ENCODE measurements at regions not wholly inside any gene's neighbourhood (a gene's known extent, or its start where the extent isn't known, plus 50 kb on each side); places are given as distances from the start of the nearest gene placed in this dataset.
"Not testable (repeated sequence)": the region's sequence is repeated elsewhere in the genome, so short reads cannot be mapped to it uniquely, and the experiment has no call there.

DNA sequence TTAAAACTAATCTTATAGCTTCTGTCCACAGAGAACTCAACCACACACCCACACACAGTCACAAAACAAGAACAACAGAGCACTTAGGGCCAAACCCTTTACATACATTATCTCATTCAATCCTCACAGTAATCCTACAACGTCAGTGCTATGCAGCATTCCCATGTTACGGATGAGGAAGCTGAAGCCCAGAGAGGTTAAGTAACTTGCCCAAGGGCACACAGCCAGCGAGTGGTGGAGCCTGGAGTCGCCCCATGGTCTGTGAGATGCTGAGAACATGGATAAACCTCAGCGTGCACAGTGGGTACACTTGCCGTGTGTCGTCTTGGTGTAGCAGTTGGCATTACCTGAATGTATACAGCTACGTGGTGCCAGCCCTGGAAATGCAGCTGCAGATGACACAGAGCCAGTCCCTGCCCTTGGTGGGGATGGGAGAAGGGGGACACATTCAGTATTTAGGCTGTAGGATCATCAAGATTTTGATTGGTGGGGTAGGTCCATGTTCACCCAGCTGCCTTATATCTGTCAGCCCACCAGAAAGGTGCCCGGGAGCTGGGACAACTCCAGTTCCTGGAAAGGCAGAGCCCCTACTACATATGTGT lies 177.0 kb downstream of the IRF8 start:
- Histone ChIP-seq H3K9me3 (no peaks in the 10 kb centered on the region), H3K27ac (no peak overlapping the region), H3K4me1 (no peaks in the 10 kb centered on the region), H3K36me3 (no peaks in the 10 kb centered on the region), H3K4me3 (no peak overlapping the region), H3K27me3 (peaks cover 0 to 64% (median 48%) of the 10 kb centered on the region in 7 donors)
- intact Hi-C loops (cut with DNase I): loop anchor here in 2 of 10 donors (2.0 to 10.0 kb wide), 2 partner anchors 259 to 443 kb away; no protein-coding TSS in a partner anchor
- no peak for ATAC-seq
- 83 to 92% methylated on average over 9 of the region's 9 CpGs for WGBS, 2 donors
- TF ChIP-seq, protein P1, sequence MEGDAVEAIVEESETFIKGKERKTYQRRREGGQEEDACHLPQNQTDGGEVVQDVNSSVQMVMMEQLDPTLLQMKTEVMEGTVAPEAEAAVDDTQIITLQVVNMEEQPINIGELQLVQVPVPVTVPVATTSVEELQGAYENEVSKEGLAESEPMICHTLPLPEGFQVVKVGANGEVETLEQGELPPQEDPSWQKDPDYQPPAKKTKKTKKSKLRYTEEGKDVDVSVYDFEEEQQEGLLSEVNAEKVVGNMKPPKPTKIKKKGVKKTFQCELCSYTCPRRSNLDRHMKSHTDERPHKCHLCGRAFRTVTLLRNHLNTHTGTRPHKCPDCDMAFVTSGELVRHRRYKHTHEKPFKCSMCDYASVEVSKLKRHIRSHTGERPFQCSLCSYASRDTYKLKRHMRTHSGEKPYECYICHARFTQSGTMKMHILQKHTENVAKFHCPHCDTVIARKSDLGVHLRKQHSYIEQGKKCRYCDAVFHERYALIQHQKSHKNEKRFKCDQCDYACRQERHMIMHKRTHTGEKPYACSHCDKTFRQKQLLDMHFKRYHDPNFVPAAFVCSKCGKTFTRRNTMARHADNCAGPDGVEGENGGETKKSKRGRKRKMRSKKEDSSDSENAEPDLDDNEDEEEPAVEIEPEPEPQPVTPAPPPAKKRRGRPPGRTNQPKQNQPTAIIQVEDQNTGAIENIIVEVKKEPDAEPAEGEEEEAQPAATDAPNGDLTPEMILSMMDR (IDR thresholded peaks at IDR 0.05): no peak
- no peak for DNase-seq

DNA sequence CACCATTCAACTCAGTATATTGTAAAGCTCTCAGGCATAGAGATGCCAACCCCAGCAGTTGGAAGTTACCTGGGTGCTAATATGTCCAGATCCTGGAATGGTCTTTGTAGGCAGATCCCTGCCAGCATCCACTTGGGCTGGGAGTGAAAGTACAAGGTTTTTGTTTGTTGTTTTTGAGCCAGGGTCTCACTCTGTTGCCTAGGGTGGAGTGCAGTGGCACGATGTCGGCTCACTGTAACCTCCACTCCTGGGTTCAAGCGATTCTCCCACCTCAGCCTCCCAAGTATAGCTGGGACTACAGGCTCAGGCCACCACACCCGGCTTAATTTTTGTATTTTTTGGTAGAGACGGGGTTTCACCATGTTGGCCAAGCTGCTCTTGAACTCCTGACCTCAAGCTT lies 177.6 kb downstream of the IRF8 start:
- no peak for ATAC-seq

DNA sequence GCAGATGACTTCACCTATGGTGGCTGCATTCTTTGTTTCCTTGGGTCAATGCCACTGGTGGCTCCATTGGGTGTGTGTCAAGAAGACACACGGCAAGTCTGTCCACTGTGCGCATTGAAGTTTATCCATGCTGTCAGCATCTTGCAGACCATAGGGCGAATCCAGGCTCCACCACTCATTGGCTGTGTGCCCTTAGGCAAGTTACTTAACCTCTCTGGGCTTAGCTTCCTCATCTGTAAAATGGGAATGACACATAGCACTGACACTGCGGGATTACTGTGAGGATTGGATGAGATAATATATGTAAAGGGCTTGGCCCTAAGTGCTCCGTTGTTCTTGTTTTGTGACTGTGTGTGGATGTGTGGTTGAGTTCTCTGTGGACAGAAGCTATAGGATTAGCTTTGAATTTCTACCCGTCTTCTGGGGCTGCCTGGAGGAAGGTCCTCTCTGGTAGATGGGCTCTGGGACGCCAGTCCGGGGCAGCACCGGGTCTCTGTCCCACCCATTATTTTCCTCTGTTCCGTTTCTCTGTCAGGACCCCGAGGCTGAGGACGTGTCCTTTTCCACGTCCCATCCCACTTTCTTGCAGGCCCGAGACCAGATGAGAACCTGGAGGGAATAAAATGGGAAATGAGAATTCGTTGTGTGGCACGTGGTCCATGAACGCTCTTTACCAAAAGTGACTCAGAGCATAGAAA lies 178.4 kb downstream of the IRF8 start:
- Histone ChIP-seq H3K27me3 (peaks cover 0 to 64% (median 55%) of the 10 kb centered on the region in 7 donors), H3K4me1 (no peaks in the 10 kb centered on the region), H3K4me3 (no peak overlapping the region), H3K27ac (no peak overlapping the region), H3K9me3 (no peaks in the 10 kb centered on the region), H3K36me3 (no peaks in the 10 kb centered on the region)
- no peak for DNase-seq
- no peak for ATAC-seq
- TF ChIP-seq, protein P1 (IDR thresholded peaks at IDR 0.05): no peak
- intact Hi-C loops (cut with DNase I): loop anchor here in 1 of 10 donors (10.0 kb wide), 1 partner anchor 257 kb away; no protein-coding TSS in a partner anchor
- WGBS, 2 donors: 87 to 96% methylated on average over 17 of the region's 17 CpGs

More for the DNA sequence above, 177.6 kb downstream of the IRF8 start:
- TF ChIP-seq, protein P1 (IDR thresholded peaks at IDR 0.05): no peak
- 92 to 94% methylated on average over 5 of the region's 5 CpGs for WGBS, 2 donors
- no peak for DNase-seq
- Histone ChIP-seq H3K27me3 (peaks cover 0 to 67% (median 51%) of the 10 kb centered on the region in 7 donors), H3K36me3 (no peaks in the 10 kb centered on the region), H3K9me3 (no peaks in the 10 kb centered on the region), H3K4me3 (no peak overlapping the region), H3K4me1 (no peaks in the 10 kb centered on the region), H3K27ac (no peak overlapping the region)
- intact Hi-C loops (cut with DNase I): loop anchor here in 1 of 10 donors (10.0 kb wide), 1 partner anchor 258 kb away; no protein-coding TSS in a partner anchor

DNA sequence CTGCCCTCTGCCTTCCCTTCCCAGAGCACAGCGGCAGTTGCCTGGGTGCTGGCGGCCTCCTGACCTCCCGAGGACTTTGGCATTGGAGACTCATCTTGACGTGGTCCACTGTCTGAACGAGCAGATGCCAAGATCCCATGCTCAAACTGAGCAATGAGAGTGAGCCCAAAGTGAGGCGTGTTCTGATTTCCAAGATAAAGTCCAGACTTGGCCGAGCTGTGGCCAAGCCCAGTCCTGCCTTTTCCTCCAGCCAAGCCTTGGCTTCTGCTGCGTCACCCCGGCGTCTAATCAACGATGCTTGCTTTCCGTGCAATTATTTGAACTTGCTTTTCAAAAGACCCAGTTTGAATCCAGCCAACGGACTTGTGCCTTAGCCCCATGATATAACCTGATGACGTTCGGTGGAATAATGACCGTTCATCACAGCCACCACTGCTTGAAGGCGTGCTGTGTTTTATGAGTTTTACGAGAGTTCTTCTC lies 179.2 kb downstream of the IRF8 start:
- peaks cover 0 to 69% (median 57%) of the 10 kb centered on the region in 7 donors for H3K27me3 ChIP-seq
- H3K4me1 ChIP-seq: no peaks in the 10 kb centered on the region
- no peak overlapping the region for H3K4me3 ChIP-seq
- WGBS, 2 donors: 83 to 90% methylated on average over 18 of the region's 18 CpGs
- no peaks in the 10 kb centered on the region for H3K36me3 ChIP-seq
- DNase-seq: no peak
- no peak overlapping the region for H3K27ac ChIP-seq
- intact Hi-C loops (cut with DNase I): loop anchor here in 1 of 10 donors (10.0 kb wide), 1 partner anchor 257 kb away; no protein-coding TSS in a partner anchor
- TF ChIP-seq, protein P1 (IDR thresholded peaks at IDR 0.05): no peak
- ATAC-seq: no peak
- H3K9me3 ChIP-seq: no peaks in the 10 kb centered on the region

DNA sequence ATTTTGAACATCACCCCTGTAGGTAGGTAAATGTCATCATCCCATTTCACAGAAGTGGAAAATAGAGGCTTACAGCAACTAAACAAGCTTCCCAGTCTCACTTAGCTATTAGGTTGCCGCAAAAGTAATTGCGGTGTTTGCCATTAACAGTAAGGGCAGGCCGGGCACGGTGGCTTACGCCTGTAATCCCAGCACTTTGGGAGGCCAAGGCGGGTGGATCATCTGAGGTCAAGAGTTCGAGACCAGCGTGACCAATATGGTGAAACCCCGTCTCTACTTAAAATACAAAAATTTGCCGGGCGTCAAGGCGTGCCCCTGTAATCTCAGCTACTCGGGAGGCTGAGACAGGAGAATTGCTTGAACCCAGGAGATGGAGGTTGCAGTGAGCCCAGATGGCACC lies 179.7 kb downstream of the IRF8 start:
- not testable (repeated sequence) for H3K4me1 ChIP-seq, H3K9me3 ChIP-seq, DNase-seq, H3K36me3 ChIP-seq, ATAC-seq, H3K27ac ChIP-seq, H3K4me3 ChIP-seq
- 95 to 96% methylated on average over 13 of the region's 13 CpGs for WGBS, 2 donors
- H3K27me3 ChIP-seq: peaks cover 0 to 69% (median 59%) of the 10 kb centered on the region in 7 donors
- intact Hi-C loops (cut with DNase I): loop anchor here in 1 of 10 donors (10.0 kb wide), 1 partner anchor 256 kb away; no protein-coding TSS in a partner anchor

All from heart right ventricle (tissue), 16 donors.